H9 (cell line): ENCODE measurements at regions not wholly inside any gene's neighbourhood (a gene's known extent, or its start where the extent isn't known, plus 50 kb on each side); places are given as distances from the start of the nearest gene placed in this dataset.

Experiments
- DNase-seq: peaks from one replicate; pipeline ENCODE4 v3.0.0-alpha.2; 2017
- H2AFZ ChIP-seq: one replicate; pipeline ENCODE4 v1.6.1; 2013; ENCODE audit warnings: mild to moderate bottlenecking, low read length, control low read depth, moderate library complexity
- H2AK5ac ChIP-seq: 2 replicates; pipeline ENCODE4 v1.6.1; 2013; ENCODE audit warnings: low read length, control low read depth, mixed read lengths; ENCODE audit not compliant: insufficient read length
- H2BK120ac ChIP-seq: one replicate; pipeline ENCODE4 v1.6.1; 2013; ENCODE audit warnings: low read depth, mild to moderate bottlenecking, low read length, control low read depth, inconsistent platforms; ENCODE audit not compliant: poor library complexity, severe bottlenecking
- H2BK12ac ChIP-seq: 2 replicates; pipeline ENCODE4 v1.6.1; 2013; ENCODE audit warnings: low read length, control low read depth, mixed read lengths, low read depth; ENCODE audit not compliant: insufficient read length
- H2BK15ac ChIP-seq: 2 replicates; pipeline ENCODE4 v1.6.1; 2013; ENCODE audit warnings: low read depth, low read length, control low read depth
- H2BK20ac ChIP-seq: one replicate; pipeline ENCODE4 v1.6.1; 2013; ENCODE audit warnings: low read depth, mild to moderate bottlenecking, low read length, control low read depth, inconsistent platforms; ENCODE audit not compliant: poor library complexity, severe bottlenecking
- H2BK5ac ChIP-seq: 2 replicates; pipeline ENCODE4 v1.6.1; 2013; ENCODE audit warnings: low read length, control low read depth, mixed read lengths; ENCODE audit not compliant: insufficient read length
- H3K14ac ChIP-seq: 2 replicates; pipeline ENCODE4 v1.6.1; 2013; ENCODE audit warnings: low read length, control low read depth; ENCODE audit not compliant: insufficient read depth
- H3K18ac ChIP-seq: 2 replicates; pipeline ENCODE4 v1.6.1; 2013; ENCODE audit warnings: low read depth, mild to moderate bottlenecking, mixed read lengths, low read length, control low read depth; ENCODE audit not compliant: insufficient read length
- H3K23ac ChIP-seq: 2 replicates; pipeline ENCODE4 v1.6.1; 2013; ENCODE audit warnings: low read length, control low read depth, mixed read lengths, low read depth; ENCODE audit not compliant: insufficient read length
- H3K23me2 ChIP-seq: 2 replicates; pipeline ENCODE4 v1.6.1; 2013; ENCODE audit warnings: low read depth, mild to moderate bottlenecking, mixed read lengths, low read length, control low read depth; ENCODE audit not compliant: insufficient read length, poor library complexity, severe bottlenecking
- H3K27ac ChIP-seq: 2 replicates; pipeline ENCODE4 v1.5.1; 2013; ENCODE audit warnings: low read length, control low read depth, mixed read lengths, low read depth; ENCODE audit not compliant: insufficient read length
- H3K27me3 ChIP-seq: 2 replicates; pipeline ENCODE4 v1.6.1; 2013; ENCODE audit warnings: low read length, control low read depth, inconsistent platforms; ENCODE audit not compliant: insufficient read depth
- H3K4ac ChIP-seq: 2 replicates; pipeline ENCODE4 v1.6.1; 2013; ENCODE audit warnings: low read depth, mild to moderate bottlenecking, control low read depth, inconsistent platforms, low read length, moderate library complexity
- H3K4me1 ChIP-seq: 2 replicates; pipeline ENCODE4 v1.6.1; 2013; ENCODE audit warnings: low read length, control low read depth, inconsistent platforms; ENCODE audit not compliant: insufficient read depth
- H3K4me2 ChIP-seq: 2 replicates; pipeline ENCODE4 v1.6.1; 2013; ENCODE audit warnings: low read length, control low read depth, mixed read lengths; ENCODE audit not compliant: insufficient read length, insufficient read depth
- H3K56ac ChIP-seq: 2 replicates; pipeline ENCODE4 v1.6.1; 2013; ENCODE audit warnings: low read depth, mild to moderate bottlenecking, mixed read lengths, low read length, control low read depth; ENCODE audit not compliant: insufficient read length
- H3K79me1 ChIP-seq: 2 replicates; pipeline ENCODE4 v1.6.1; 2013; ENCODE audit warnings: low read depth, mild to moderate bottlenecking, moderate library complexity, low read length, control low read depth, inconsistent platforms; ENCODE audit not compliant: insufficient read depth, poor library complexity, severe bottlenecking
- H3K79me2 ChIP-seq: 2 replicates; pipeline ENCODE4 v1.6.1; 2013; ENCODE audit warnings: low read length, control low read depth, inconsistent platforms; ENCODE audit not compliant: insufficient read depth
- H3K9ac ChIP-seq: 2 replicates; pipeline ENCODE4 v1.6.1; 2013; ENCODE audit warnings: low read length, control low read depth, mixed read lengths; ENCODE audit not compliant: insufficient read length; ENCODE audit errors: extremely low read depth
- H3K9me3 ChIP-seq: one replicate; pipeline ENCODE4 v1.6.1; 2013; ENCODE audit warnings: low read depth, low read length, inconsistent platforms; ENCODE audit not compliant: control insufficient read depth
- H3T11ph ChIP-seq: one replicate; pipeline ENCODE4 v1.6.1; 2013; ENCODE audit warnings: mild to moderate bottlenecking, low read length, control low read depth, inconsistent platforms
- H4K20me1 ChIP-seq: one replicate; pipeline ENCODE4 v1.6.1; 2013; ENCODE audit not compliant: control insufficient read depth, insufficient read length, insufficient read depth
- H4K5ac ChIP-seq: 2 replicates; pipeline ENCODE4 v1.6.1; 2013; ENCODE audit warnings: low read depth, mild to moderate bottlenecking, mixed read lengths, low read length, control low read depth; ENCODE audit not compliant: insufficient read length
- H4K8ac ChIP-seq: replicated peaks from 2 replicates; pipeline ENCODE4 v1.6.1; 2013; ENCODE audit warnings: low read length, control low read depth, mixed read lengths, low read depth; ENCODE audit not compliant: insufficient read length
- H4K91ac ChIP-seq: 2 replicates; pipeline ENCODE4 v1.6.1; 2013; ENCODE audit warnings: low read depth, mild to moderate bottlenecking, moderate library complexity, mixed read lengths, low read length, control low read depth; ENCODE audit not compliant: insufficient read length
- H3K27ac Mint-ChIP-seq, 3 experiments: 2 replicates in 2 of 3; 3 replicates in 1 of 3; pipeline ENCODE4 v1.8.0; 2020 to 2021; ENCODE audit warnings: mixed read lengths in 3 of 3, mild to moderate bottlenecking in 1 of 3, moderate library complexity in 1 of 3
- H3K27me3 Mint-ChIP-seq: 2 replicates; pipeline ENCODE4 v1.8.0; 2021; ENCODE audit warnings: low read depth, mild to moderate bottlenecking, moderate library complexity, mixed read lengths
- H3K36me3 Mint-ChIP-seq, 3 experiments: 2 replicates in 2 of 3; 3 replicates in 1 of 3; pipeline ENCODE4 v1.8.0; 2020 to 2021; ENCODE audit warnings: low read depth in 3 of 3, mixed read lengths in 3 of 3; ENCODE audit not compliant: insufficient read depth in 1 of 3
- H3K4me1 Mint-ChIP-seq, 2 experiments: 2 replicates each; pipeline ENCODE4 v1.8.0; 2020; ENCODE audit warnings: mixed read lengths in 2 of 2
- H3K4me3 Mint-ChIP-seq, 2 experiments: 2 replicates in 1 of 2; 3 replicates in 1 of 2; pipeline ENCODE4 v1.8.0; 2020 to 2021; ENCODE audit warnings: mild to moderate bottlenecking in 2 of 2, mixed read lengths in 2 of 2, moderate library complexity in 1 of 2
- H3K9me3 Mint-ChIP-seq, 2 experiments: 2 replicates in 1 of 2; 3 replicates in 1 of 2; pipeline ENCODE4 v1.8.0; 2020; ENCODE audit warnings: mild to moderate bottlenecking in 2 of 2, mixed read lengths in 2 of 2, moderate library complexity in 1 of 2
- WGBS: extraction: QIAGEN DNeasy Blood & Tissue Kit; methylation state at CpG from one replicate; pipeline ENCODE4 v1.1.7; 2013; ENCODE audit warnings: missing lambda C conversion rate, low lambda C conversion rate, mixed read lengths; ENCODE audit not compliant: insufficient read length; ENCODE audit errors: extremely low coverage; 5-methylcytosine and 5-hydroxymethylcytosine counted together
- TF ChIP-seq, protein P1 (sequence below): fragments of 200-600 bp; sonication (generic); conservative IDR thresholded peaks from 3 replicates; pipeline ENCODE4 v1.8.0; 2021; ENCODE audit warnings: antibody characterized with exemption, mild to moderate bottlenecking

DNA sequence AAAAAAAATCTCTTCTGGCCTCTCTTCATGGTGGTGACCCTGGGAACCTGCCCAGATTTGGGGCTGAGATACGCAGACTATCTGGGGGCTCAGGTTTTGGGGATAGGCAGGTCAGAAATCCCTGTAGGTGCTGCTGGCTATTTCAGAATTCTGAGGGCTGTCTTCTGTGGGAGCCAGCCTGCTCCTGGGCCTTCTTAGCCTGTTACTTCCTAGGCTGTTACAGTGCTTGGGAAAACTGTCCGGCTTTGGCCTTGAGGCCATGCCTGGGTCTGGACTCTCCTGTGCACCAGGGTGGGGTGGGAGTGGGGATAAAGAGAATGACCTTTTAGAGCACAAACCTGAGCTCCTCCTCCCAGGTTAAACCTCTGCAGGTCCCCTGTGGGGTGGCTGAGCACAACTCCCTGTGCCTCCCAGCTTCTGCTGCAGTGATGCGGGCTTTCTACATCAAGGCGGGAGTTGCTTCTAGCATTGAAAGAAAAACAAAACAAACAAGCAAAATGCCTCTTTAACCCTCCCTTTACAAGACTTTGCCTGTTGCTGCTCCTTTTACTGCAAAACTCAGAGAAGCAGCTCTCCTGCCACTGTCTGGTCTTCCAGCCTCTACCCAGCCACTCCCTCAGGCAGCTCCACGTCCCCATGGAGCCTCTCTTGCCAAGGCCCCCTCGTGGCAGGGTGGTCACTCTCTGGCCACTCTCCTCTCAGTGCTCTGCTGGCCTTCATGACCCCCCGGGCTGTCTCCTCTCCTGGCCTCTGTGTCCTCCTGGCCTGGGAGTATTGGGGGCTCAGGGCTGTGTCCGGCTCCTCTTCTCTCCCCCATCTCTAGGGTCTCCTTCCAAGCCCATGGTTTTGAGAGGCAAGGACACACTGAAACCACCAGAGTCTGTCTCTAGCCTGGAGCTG is 293.0 kb upstream of the HS6ST1 start:
- Histone ChIP-seq H2AK5ac (no peak overlapping the region), H4K5ac (no peak overlapping the region), H2AFZ (no peak overlapping the region), H2BK20ac (no peak overlapping the region), H4K20me1 (peaks cover 6% of the 10 kb centered on the region), H2BK12ac (no peak overlapping the region), H2BK15ac (no peak overlapping the region), H4K8ac (no peak overlapping the region), H3K23ac (no peak overlapping the region), H3K14ac (no peak overlapping the region; the same call in 1 of the 2 replicates), H3K27ac (no peak overlapping the region), H3K4ac (no peak overlapping the region), H2BK120ac (no peak overlapping the region), H3K9me3 (no peaks in the 10 kb centered on the region), H3K56ac (no peak overlapping the region), H3K23me2 (no peaks in the 10 kb centered on the region), H3K79me2 (no peaks in the 10 kb centered on the region; the same call in 1 of the 2 replicates), H3K4me1 (no peaks in the 10 kb centered on the region), H3K9ac (no peak overlapping the region), H3K18ac (no peak overlapping the region), H3K79me1 (no peaks in the 10 kb centered on the region), H3K27me3 (no peaks in the 10 kb centered on the region), H4K91ac (no peak overlapping the region), H2BK5ac (no peak overlapping the region), H3K4me2 (no peak overlapping the region), H3T11ph (no peak overlapping the region)
- no peak for DNase-seq
- Mint-ChIP-seq H3K36me3 (no peaks in the 10 kb centered on the region), H3K27ac (no peak overlapping the region), H3K4me3 (no peak overlapping the region), H3K9me3 (peaks cover 0 to 4% of the 10 kb centered on the region in 2 experiments; a peak in 3 of 5 replicates), H3K27me3 (peaks cover 4% of the 10 kb centered on the region), H3K4me1 (peaks cover 4% of the 10 kb centered on the region in 2 experiments; a peak in 2 of 4 replicates)
- WGBS = no CpG with 5 or more reads among the region's 8 CpGs
- TF ChIP-seq, protein P1, sequence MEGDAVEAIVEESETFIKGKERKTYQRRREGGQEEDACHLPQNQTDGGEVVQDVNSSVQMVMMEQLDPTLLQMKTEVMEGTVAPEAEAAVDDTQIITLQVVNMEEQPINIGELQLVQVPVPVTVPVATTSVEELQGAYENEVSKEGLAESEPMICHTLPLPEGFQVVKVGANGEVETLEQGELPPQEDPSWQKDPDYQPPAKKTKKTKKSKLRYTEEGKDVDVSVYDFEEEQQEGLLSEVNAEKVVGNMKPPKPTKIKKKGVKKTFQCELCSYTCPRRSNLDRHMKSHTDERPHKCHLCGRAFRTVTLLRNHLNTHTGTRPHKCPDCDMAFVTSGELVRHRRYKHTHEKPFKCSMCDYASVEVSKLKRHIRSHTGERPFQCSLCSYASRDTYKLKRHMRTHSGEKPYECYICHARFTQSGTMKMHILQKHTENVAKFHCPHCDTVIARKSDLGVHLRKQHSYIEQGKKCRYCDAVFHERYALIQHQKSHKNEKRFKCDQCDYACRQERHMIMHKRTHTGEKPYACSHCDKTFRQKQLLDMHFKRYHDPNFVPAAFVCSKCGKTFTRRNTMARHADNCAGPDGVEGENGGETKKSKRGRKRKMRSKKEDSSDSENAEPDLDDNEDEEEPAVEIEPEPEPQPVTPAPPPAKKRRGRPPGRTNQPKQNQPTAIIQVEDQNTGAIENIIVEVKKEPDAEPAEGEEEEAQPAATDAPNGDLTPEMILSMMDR = no peak
